ENCODE measurements at regions not wholly inside any gene's neighbourhood (a gene's known extent, or its start where the extent isn't known, plus 50 kb on each side); places are given as distances from the start of the nearest gene placed in this dataset.

DNA sequence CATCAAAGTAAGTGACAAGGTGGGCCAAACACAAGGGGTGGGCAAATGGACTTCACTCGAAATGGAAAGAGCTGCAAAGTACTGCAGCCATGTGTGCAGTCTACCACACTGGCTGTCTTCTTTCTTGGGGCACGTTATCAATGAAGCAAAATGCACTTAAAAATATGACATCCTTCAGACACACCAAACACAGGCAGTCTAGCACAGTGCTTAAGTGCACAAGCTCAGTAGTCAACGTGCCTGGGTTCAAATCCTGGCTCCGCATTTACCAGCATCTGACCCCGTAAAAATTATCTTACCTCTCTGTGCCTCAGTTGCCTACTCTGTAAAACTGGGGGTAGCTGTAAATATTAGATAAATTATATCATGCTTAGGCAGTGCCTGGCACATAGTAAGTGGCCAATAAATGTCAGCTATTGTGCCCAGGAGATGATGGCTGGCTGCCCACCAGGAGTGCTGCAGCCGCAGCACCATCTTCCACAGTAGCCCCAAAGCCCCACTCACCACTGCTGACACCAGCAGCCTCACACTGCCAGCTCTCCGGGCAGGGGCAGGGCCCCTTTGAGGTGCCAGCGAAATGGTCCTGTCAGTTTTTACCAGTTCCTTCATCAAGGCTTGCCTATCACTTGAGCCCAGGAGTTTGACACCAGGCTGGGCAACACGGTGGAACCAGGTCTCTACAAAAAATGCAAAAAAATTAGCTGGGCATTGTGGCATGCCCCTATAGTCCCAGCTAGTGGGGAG is 121.8 kb upstream of the SLC1A4 start:
- H3K4me3 ChIP-seq (ENCODE audit: low read length), result no peak overlapping the region
- DNase-seq (ENCODE audit: low read depth), result no peak
- TF ChIP-seq, protein P1, sequence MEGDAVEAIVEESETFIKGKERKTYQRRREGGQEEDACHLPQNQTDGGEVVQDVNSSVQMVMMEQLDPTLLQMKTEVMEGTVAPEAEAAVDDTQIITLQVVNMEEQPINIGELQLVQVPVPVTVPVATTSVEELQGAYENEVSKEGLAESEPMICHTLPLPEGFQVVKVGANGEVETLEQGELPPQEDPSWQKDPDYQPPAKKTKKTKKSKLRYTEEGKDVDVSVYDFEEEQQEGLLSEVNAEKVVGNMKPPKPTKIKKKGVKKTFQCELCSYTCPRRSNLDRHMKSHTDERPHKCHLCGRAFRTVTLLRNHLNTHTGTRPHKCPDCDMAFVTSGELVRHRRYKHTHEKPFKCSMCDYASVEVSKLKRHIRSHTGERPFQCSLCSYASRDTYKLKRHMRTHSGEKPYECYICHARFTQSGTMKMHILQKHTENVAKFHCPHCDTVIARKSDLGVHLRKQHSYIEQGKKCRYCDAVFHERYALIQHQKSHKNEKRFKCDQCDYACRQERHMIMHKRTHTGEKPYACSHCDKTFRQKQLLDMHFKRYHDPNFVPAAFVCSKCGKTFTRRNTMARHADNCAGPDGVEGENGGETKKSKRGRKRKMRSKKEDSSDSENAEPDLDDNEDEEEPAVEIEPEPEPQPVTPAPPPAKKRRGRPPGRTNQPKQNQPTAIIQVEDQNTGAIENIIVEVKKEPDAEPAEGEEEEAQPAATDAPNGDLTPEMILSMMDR (IDR thresholded peaks at IDR 0.05; ENCODE audit: insufficient read depth, low read depth, low read length, missing control alignments), result no peak

DNA sequence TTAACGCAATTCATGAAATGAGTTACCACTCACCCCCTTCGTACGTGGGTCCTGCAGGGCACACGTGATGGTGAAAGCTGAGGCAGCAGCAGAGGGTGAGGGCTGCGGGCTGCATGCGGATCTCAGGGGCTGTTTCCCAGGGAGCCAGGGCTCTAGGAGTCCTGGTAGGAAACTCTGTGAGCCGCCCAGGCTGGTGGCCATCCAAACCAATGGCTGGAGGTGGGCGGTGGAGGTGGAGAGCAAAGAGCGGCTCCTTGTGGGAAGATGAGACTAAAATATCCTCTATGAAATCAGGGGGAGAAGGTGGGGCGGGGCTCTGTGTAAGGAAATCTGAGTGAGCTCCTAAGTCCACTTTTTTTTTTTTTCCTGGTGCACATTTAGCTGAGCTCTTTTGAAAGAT is 120.1 kb upstream of the SLC1A4 start:
- TF ChIP-seq, protein P1 (IDR thresholded peaks at IDR 0.05; ENCODE audit: insufficient read depth, low read depth, low read length, missing control alignments), result no peak
- no peak for DNase-seq (ENCODE audit: low read depth)
- H3K4me3 ChIP-seq (ENCODE audit: low read length), result no peak overlapping the region

DNA sequence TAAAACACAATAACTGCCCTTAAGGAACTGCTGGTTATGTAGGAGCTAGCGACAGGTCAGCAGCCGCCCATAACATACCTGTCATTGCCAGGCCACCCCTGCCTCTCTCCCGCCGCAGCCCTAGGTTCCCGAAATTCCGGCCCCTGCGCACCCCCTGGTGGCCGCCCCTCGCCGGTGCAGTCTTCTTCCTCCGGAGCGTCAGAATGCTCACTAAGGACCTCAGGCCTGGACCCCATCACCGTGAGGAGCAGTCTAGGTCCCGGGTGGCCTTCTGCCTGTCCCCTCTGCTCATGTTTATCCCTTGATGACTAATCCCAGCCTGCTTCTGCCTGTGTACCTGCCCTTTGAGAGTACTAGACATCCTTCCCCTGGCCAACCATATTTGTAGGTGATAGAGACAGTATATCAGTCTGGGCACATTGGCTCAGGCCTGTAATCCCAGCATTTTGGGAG is 115.7 kb upstream of the SLC1A4 start:
- DNase-seq (ENCODE audit: low read depth), result peak; percentile 60
- TF ChIP-seq, protein P1 (IDR thresholded peaks at IDR 0.05; ENCODE audit: insufficient read depth, low read depth, low read length, missing control alignments), result peak; percentile 89
- H3K4me3 ChIP-seq (ENCODE audit: low read length), result no peak overlapping the region

DNA sequence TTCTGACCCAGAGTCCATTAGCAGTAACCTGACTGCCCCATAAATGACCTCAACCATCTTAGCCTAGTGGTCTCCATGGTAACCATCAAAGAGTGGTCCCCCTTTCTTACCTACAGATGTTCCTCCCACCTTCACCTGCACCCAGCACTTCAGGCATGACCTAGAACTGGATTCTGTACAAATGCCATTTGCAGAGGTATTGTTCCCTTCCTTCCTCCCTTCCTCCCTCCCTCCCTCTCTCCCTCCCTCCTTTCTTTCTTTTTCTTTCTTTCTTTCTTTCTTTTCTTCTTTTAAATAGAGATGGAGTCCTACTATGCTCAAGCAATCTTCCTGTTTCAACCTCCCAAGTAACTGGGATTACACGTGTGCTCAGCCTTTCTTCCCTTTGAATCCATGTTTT is 114.6 kb upstream of the SLC1A4 start:
- TF ChIP-seq, protein P1 (IDR thresholded peaks at IDR 0.05; ENCODE audit: insufficient read depth, low read depth, low read length, missing control alignments), result no peak
- no peak overlapping the region for H3K4me3 ChIP-seq (ENCODE audit: low read length)
- no peak for DNase-seq (ENCODE audit: low read depth)

DNA sequence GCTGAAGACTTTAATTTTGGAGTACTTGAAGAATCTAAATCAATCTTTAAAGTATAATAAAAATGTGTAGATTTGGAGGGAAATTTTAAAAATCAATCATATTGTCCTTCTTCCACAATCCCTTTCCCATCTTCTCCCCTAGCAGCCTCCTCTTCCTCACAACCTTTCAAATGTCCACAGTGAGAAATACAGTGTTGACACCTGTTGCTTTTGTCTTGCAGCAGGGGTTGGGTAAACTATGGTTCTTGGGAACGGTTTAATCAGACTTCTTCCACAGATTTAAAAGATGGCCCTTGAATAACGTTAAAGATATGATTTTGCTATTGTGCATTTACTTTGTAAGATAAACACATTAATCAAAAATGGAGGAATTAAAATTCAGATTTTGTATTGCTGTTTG is 113.8 kb upstream of the SLC1A4 start:
- DNase-seq (ENCODE audit: low read depth), result no peak
- TF ChIP-seq, protein P1 (IDR thresholded peaks at IDR 0.05; ENCODE audit: insufficient read depth, low read depth, low read length, missing control alignments), result no peak
- no peak overlapping the region for H3K4me3 ChIP-seq (ENCODE audit: low read length)

DNA sequence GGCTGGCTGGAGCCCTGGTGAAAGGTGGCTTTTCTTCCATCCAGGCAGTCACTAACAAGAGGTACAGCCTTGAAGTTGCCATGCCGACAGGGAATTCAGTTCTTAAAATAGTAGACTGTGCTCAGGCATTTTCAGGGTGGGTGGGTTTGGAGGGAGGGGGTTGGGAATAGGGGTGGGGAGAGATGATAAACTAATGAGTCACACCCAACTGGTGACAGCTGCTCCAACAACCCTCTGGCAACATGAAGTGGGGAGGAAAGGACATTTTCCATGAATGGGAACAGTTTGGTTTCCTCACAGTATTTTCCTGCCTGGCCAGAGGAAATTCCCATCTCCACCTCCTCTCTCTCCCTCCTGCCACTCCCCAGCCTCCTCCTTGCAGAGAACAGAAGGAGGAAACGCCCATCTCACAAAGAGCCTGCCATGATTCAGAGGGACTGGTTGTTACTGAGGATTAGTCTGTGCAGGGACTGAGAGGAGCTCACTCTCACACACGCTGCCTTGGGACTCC is 113.0 kb upstream of the SLC1A4 start:
- TF ChIP-seq, protein P1 (IDR thresholded peaks at IDR 0.05; ENCODE audit: insufficient read depth, low read depth, low read length, missing control alignments), result no peak
- no peak overlapping the region for H3K4me3 ChIP-seq (ENCODE audit: low read length)
- peak; percentile 96 for DNase-seq (ENCODE audit: low read depth)

DNA sequence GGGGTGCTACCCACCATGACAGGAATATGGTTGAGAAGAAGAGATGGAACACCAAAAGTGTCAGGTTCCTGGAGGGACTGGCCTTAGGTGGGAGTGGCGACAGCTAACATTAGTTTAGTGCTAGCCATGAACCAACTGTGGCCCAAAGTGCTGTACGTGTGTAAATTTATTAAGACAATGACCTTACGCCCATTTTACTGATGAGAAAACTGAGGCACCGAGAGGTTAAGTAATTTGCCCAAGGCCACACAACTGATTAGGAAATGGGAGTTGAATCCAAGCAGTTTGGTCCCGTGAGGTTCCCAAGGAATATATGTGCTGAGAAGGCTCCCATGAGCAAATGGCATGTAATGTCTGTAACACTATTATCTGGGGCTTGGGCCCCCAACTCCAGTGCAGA is 109.5 kb upstream of the SLC1A4 start:
- TF ChIP-seq, protein P1 (IDR thresholded peaks at IDR 0.05; ENCODE audit: insufficient read depth, low read depth, low read length, missing control alignments), result no peak
- DNase-seq (ENCODE audit: low read depth), result no peak
- H3K4me3 ChIP-seq (ENCODE audit: low read length), result no peak overlapping the region
